PC-3 (cell line): ENCODE measurements at regions not wholly inside any gene's neighbourhood (a gene's known extent, or its start where the extent isn't known, plus 50 kb on each side); places are given as distances from the start of the nearest gene placed in this dataset.

Experiments used
- ATAC-seq: fragments of 200-7000 bp; cut with Tn5 transposase; 2 replicates; pipeline ENCODE4 v1.9.1; 2020; ENCODE audit warnings: mild to moderate bottlenecking, moderate library complexity
- BruUV-seq: library from RNA; stranded (reverse); fragments of 400-500 nt; replicated peaks from 2 replicates; lab custom pipeline; 2021; lab: Mats Ljungman, UMichigan
- CTCF ChIA-PET: fragments of 300-600 bp; sonication (Branson Sonifier 250); formaldehyde crosslinking; loops from one replicate; lab custom pipeline; 2022; ENCODE audit warnings: antibody characterized with exemption; lab: Charles Lee
- POLR2A ChIA-PET: fragments of 300-600 bp; sonication (Branson Sonifier 250); formaldehyde crosslinking; loops from one replicate; lab custom pipeline; 2022; ENCODE audit warnings: antibody characterized with exemption; ENCODE audit not compliant: unreplicated experiment; lab: Charles Lee
- DNase-seq: peaks from one replicate; pipeline ENCODE4 v3.0.0-alpha.2; 2015
- H2AFZ ChIP-seq: fragments of 300-600 bp; sonication (generic); 2 replicates; pipeline ENCODE4 v1.6.0; 2016; ENCODE audit warnings: antibody characterized with exemption, low read length
- H3F3A ChIP-seq: fragments of 300-600 bp; sonication (generic); one replicate; pipeline ENCODE4 v1.6.0; 2017; ENCODE audit warnings: antibody characterized with exemption, low read length, control low read depth, mild to moderate bottlenecking; ENCODE audit not compliant: unreplicated experiment
- H3K27ac ChIP-seq: fragments of 300-600 bp; sonication (generic); 2 replicates; pipeline ENCODE4 v1.5.1; 2016; ENCODE audit warnings: mild to moderate bottlenecking, low read length
- H3K27me3 ChIP-seq: fragments of 300-600 bp; sonication (generic); 2 replicates; pipeline ENCODE4 v1.6.1; 2016; ENCODE audit warnings: low read length, mixed read lengths
- H3K36me3 ChIP-seq: fragments of 300-600 bp; sonication (generic); 2 replicates; pipeline ENCODE4 v1.6.1; 2016; ENCODE audit warnings: low read depth, mixed run types, low read length, mixed read lengths
- H3K4me1 ChIP-seq: fragments of 300-600 bp; sonication (generic); 2 replicates; pipeline ENCODE4 v1.5.1; 2016; ENCODE audit warnings: low read length; ENCODE audit not compliant: insufficient read depth
- H3K4me2 ChIP-seq: fragments of 300-600 bp; sonication (generic); 2 replicates; pipeline ENCODE4 v1.6.0; 2016; ENCODE audit warnings: low read length
- H3K4me3 ChIP-seq: fragments of 300-600 bp; sonication (generic); 2 replicates; pipeline ENCODE4 v1.5.1; 2016; ENCODE audit warnings: mild to moderate bottlenecking, low read length, mixed read lengths
- H3K79me2 ChIP-seq: fragments of 300-600 bp; sonication (generic); 2 replicates; pipeline ENCODE4 v1.6.1; 2017; ENCODE audit warnings: low read length, mixed read lengths
- H3K9ac ChIP-seq: fragments of 300-600 bp; sonication (generic); 2 replicates; pipeline ENCODE4 v1.6.0; 2016; ENCODE audit warnings: mild to moderate bottlenecking, low read length
- H3K9me2 ChIP-seq: fragments of 300-600 bp; sonication (generic); replicated peaks from 2 replicates; pipeline ENCODE4 v1.6.1; 2016; ENCODE audit warnings: mixed run types, low read length, mixed read lengths
- H3K9me3 ChIP-seq: fragments of 300-600 bp; sonication (generic); 2 replicates; pipeline ENCODE4 v1.6.1; 2016; ENCODE audit warnings: low read length, mixed read lengths
- H4K20me1 ChIP-seq: fragments of 300-600 bp; sonication (generic); 2 replicates; pipeline ENCODE4 v1.6.1; 2016; ENCODE audit warnings: low read length, mixed read lengths
- EZH2 ChIP-seq: fragments of 300-600 bp; sonication (generic); IDR thresholded peaks from one replicate; pipeline ENCODE4 v1.6.1; 2017; ENCODE audit warnings: antibody characterized with exemption, mild to moderate bottlenecking, low read length; ENCODE audit not compliant: unreplicated experiment
- EZH2phosphoT487 ChIP-seq: fragments of 300-600 bp; sonication (generic); IDR thresholded peaks from 2 replicates; pipeline ENCODE4 v1.6.1; 2018; ENCODE audit warnings: mild to moderate bottlenecking, antibody characterized with exemption, low read length, borderline replicate concordance
- intact Hi-C: fragments of 100-400 bp; cut with micrococcal nuclease; formaldehyde crosslinking; loops from 2 replicates; pipeline ENCODE4 v1.9.0; 2023
- TF ChIP-seq, protein P1 (sequence below): fragments of 300-600 bp; sonication (generic); conservative IDR thresholded peaks from 2 replicates; pipeline ENCODE4 v1.5.1; 2017; ENCODE audit warnings: antibody characterized with exemption, low read depth, mild to moderate bottlenecking, low read length

DNA sequence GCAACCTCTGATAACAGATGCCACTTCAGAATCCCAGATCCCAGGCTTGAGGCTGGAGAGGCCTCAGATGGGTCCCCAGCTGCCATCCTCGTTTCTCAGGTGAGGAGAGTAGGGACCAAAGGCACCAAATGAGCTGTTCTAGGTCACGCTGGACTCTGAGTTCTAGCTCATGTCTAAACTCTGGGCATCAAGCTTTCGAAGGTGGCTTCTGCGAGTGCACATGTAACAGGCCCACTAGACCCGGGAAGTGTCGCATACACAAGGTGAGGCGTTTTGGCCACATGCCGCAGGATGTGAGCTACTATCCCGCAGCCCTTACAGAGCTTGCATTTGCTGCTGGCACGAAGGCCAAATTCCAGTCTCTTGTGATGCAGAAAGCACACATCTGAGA, 355.1 kb upstream of the SHH start:
- H3K27ac ChIP-seq, result no peak overlapping the region
- ChIA-PET POLR2A (no interaction called here), CTCF (no interaction called here)
- TF ChIP-seq, protein P1, sequence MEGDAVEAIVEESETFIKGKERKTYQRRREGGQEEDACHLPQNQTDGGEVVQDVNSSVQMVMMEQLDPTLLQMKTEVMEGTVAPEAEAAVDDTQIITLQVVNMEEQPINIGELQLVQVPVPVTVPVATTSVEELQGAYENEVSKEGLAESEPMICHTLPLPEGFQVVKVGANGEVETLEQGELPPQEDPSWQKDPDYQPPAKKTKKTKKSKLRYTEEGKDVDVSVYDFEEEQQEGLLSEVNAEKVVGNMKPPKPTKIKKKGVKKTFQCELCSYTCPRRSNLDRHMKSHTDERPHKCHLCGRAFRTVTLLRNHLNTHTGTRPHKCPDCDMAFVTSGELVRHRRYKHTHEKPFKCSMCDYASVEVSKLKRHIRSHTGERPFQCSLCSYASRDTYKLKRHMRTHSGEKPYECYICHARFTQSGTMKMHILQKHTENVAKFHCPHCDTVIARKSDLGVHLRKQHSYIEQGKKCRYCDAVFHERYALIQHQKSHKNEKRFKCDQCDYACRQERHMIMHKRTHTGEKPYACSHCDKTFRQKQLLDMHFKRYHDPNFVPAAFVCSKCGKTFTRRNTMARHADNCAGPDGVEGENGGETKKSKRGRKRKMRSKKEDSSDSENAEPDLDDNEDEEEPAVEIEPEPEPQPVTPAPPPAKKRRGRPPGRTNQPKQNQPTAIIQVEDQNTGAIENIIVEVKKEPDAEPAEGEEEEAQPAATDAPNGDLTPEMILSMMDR, result no peak
- no peak for TF ChIP-seq EZH2phosphoT487
- no peak for TF ChIP-seq EZH2
- no peak overlapping the region for H3K9ac ChIP-seq
- H4K20me1 ChIP-seq, result no peaks in the 10 kb centered on the region
- H2AFZ ChIP-seq, result no peak overlapping the region
- no TSS peak for BruUV-seq
- H3K4me1 ChIP-seq, result no peaks in the 10 kb centered on the region
- no peak overlapping the region for H3K4me3 ChIP-seq
- H3F3A ChIP-seq, result no peaks in the 10 kb centered on the region
- intact Hi-C loops, result no loop called here
- H3K9me2 ChIP-seq, result no peaks in the 10 kb centered on the region
- H3K79me2 ChIP-seq, result no peaks in the 10 kb centered on the region
- H3K4me2 ChIP-seq, result no peak overlapping the region
- H3K9me3 ChIP-seq, result no peaks in the 10 kb centered on the region
- peaks cover 18% of the 10 kb centered on the region; the same call in 1 of the 2 replicates for H3K27me3 ChIP-seq
- ATAC-seq (no peak), DNase-seq (no peak)
- no peaks in the 10 kb centered on the region for H3K36me3 ChIP-seq

DNA sequence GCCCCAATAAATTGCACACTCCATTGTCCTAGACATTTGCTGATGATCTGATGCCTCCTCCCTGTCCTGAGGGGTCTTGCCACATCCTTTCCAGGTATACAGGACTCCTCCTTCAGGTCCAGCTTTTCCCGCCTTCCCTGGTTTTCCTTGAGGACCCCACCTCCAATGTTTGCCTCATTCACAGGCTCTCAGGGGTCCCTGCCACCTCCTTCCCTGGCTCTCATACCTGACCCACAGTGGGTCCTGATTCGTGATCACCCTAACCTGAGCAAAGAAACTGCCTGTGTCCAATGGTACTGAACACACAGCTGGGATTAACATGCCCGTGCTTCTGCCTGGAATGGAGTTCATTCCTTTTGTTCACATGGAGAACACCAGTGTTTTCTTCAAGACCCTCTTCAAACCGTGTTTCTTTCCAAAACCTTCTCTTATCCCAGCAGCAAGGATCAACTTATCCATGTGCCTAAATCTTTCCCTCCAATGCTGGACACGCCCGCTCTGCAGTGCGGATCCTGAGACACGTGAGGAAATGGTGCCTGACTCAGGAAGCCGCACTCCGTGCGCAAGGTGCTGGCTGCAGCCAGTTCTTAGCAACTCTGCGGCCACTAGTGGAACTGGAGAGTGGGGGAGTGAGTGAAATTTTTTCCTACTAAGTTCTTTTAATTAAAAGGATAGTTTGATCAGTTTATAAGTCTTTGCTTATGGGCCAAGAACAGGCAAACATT, 354.6 kb upstream of the SHH start:
- Histone ChIP-seq H4K20me1 (no peaks in the 10 kb centered on the region), H3K27ac (no peak overlapping the region), H3K79me2 (no peaks in the 10 kb centered on the region), H3K4me1 (no peaks in the 10 kb centered on the region), H3K9me3 (no peaks in the 10 kb centered on the region), H3K4me2 (no peak overlapping the region), H3K4me3 (no peak overlapping the region), H3K36me3 (no peaks in the 10 kb centered on the region), H2AFZ (no peak overlapping the region), H3K9me2 (no peaks in the 10 kb centered on the region), H3K9ac (no peak overlapping the region), H3K27me3 (peaks cover 19% of the 10 kb centered on the region; the same call in 1 of the 2 replicates), H3F3A (no peaks in the 10 kb centered on the region)
- CTCF ChIA-PET, result no interaction called here
- POLR2A ChIA-PET, result no interaction called here
- no peak for DNase-seq
- no TSS peak for BruUV-seq
- TF ChIP-seq, protein P1, result no peak
- no peak for TF ChIP-seq EZH2
- ATAC-seq, result no peak
- intact Hi-C loops, result no loop called here

DNA sequence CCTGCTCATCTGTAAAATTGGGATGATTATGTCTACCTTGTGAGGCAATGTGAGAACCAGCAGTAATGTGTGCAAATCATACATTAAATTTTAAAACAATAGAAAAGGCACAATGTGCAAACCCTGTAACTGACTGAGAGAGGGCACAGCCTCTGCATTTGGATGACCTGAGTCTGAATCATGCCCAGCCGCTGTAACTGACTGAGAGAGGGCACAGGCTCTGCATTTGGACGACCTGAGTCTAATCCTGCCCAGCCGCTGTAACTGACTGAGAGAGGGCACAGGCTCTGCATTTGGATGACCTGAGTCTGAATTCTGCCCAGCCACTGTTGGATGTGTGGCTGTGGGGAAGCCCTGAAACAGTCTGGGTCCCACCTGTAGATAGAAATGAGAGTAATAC, 351.5 kb upstream of the SHH start:
- no peak overlapping the region for H3K4me3 ChIP-seq
- ATAC-seq, result peak; percentile 56
- no peaks in the 10 kb centered on the region for H4K20me1 ChIP-seq
- intact Hi-C loops, result no loop called here
- peak; percentile 13 for DNase-seq
- CTCF ChIA-PET, result no interaction called here
- no peak overlapping the region for H3K4me2 ChIP-seq
- no peaks in the 10 kb centered on the region for H3K4me1 ChIP-seq
- no peak overlapping the region for H3K27ac ChIP-seq
- no TSS peak for BruUV-seq
- no peaks in the 10 kb centered on the region for H3K9me3 ChIP-seq
- no peaks in the 10 kb centered on the region for H3F3A ChIP-seq
- POLR2A ChIA-PET, result no interaction called here
- H3K9ac ChIP-seq, result no peak overlapping the region
- no peaks in the 10 kb centered on the region for H3K36me3 ChIP-seq
- H3K27me3 ChIP-seq, result peaks cover 19% of the 10 kb centered on the region; the same call in 1 of the 2 replicates
- H3K79me2 ChIP-seq, result no peaks in the 10 kb centered on the region
- TF ChIP-seq, protein P1, result no peak
- TF ChIP-seq EZH2, result no peak
- TF ChIP-seq EZH2phosphoT487, result no peak
- no peaks in the 10 kb centered on the region for H3K9me2 ChIP-seq
- H2AFZ ChIP-seq, result no peak overlapping the region
